ENCODE measurements at regions not wholly inside any gene's neighbourhood (a gene's known extent, or its start where the extent isn't known, plus 50 kb on each side); places are given as distances from the start of the nearest gene placed in this dataset.
A peak's percentile ranks its signal among the peaks of the same experiment; 100 is the strongest.

DNA sequence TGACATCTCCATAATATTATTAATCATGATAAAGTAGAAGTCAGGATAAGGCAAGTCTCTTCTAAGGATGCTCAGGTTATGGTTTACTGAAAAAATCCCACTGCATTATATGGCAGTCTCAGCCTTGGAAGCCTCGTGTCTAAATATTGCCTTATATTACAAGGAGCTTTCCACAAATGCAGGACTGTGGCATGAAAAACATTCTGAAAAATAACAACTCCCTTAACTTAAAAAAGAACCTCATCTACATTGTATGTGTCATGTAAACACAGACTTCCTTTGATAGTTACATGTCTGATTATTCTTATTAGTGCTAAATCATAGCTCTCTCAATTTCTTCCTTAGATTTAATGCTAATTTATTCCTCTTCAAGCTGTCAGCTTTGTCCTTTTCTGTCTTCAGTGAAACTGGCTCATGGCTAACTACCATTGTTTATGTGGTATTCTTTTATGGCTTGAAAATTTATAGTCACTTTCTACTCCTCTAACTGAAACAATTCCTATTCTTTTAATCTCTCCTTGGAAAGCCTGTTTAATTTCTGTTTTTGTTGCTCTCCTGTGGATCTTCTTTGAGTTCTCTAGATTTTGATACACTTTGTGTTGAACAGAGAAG, 156.1 kb downstream of the KIF20B start:
- Histone ChIP-seq H3K9ac (ENCODE audit: low read length) (no peak overlapping the region), H3K4me1 (ENCODE audit: control insufficient read depth, insufficient read depth, low read length) (peaks cover 11% of the 10 kb centered on the region)
- peak; percentile 19 for DNase-seq (ENCODE audit: low read depth)

DNA sequence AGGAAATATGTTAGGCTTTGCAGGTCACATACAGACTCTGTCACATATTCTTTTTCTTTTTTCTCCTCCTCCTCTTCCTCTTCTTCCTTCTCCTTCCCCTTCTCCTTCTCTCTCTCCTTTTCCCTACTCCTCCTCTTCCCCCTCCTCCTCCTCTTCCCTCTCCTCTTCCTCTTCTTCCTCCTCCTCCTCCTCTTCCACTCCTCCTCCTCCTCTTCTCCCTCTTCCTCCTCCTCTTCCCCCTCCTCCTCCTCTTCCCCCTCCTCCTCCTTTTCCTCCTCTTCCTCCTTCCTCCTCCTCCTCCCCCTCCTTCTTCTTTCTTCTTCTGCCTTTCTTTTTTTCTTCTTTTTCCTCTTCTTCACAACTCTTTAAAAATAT, 159.8 kb downstream of the KIF20B start:
- no peaks in the 10 kb centered on the region for H3K36me3 ChIP-seq (ENCODE audit: control insufficient read depth, insufficient read depth, low read length, severe bottlenecking)
- no peak for DNase-seq (ENCODE audit: low read depth)
- H3K9ac ChIP-seq (ENCODE audit: low read length) = no peak overlapping the region
- H3K27me3 ChIP-seq (replicated peaks; ENCODE audit: control insufficient read depth, insufficient read depth, low read length) = no peaks in the 10 kb centered on the region
- peak overlapping the region; percentile 64 for H3K4me3 ChIP-seq (ENCODE audit: low read length)
- peaks cover 11% of the 10 kb centered on the region for H3K4me1 ChIP-seq (ENCODE audit: control insufficient read depth, insufficient read depth, low read length)
- no peaks in the 10 kb centered on the region for H3K9me3 ChIP-seq (ENCODE audit: control insufficient read depth, low read length)

More for the DNA sequence above, 156.1 kb downstream of the KIF20B start:
- Histone ChIP-seq H3K27me3 (replicated peaks; ENCODE audit: control insufficient read depth, insufficient read depth, low read length) (peaks cover 4% of the 10 kb centered on the region), H3K9me3 (ENCODE audit: control insufficient read depth, low read length) (no peaks in the 10 kb centered on the region), H3K36me3 (ENCODE audit: control insufficient read depth, insufficient read depth, low read length, severe bottlenecking) (no peaks in the 10 kb centered on the region), H3K4me3 (ENCODE audit: low read length) (no peak overlapping the region)

DNA sequence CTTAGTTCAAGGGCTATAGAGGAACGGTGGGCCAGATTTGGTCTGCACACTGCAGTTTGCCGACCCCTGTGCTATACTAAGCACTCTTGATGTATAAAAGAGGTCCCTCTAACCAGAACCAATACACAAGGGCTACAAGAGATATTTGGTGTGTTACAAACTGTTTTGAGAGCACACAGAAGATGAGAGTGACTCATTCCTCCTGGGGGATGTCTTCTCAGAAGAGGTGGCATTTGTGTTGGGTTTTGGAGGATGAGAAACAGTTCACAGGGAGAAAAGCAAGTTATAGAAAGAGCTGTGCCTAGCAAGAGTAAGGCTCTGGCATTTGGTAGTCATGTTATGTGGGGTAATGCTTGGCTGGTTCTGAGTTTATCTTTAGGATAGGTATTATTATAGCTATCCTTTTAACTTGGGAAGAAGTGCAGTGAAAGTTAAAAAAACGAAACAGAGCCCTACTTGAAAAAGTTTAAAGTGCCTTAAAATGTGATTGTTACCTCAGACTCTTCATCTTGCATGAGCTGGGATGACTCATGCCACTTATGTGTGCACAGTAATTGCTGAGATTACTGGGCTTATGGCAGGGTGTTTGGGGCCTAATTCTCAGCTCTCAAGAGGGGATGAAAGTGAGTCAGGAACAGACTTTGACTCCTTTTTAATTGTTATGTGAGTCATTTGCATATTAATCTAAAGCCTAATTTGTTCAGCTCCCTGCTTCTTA, 160.4 kb downstream of the KIF20B start:
- no peak overlapping the region for H3K9ac ChIP-seq (ENCODE audit: low read length)
- H3K4me1 ChIP-seq (ENCODE audit: control insufficient read depth, insufficient read depth, low read length) = peaks cover 11% of the 10 kb centered on the region
- no peaks in the 10 kb centered on the region for H3K9me3 ChIP-seq (ENCODE audit: control insufficient read depth, low read length)
- no peaks in the 10 kb centered on the region for H3K36me3 ChIP-seq (ENCODE audit: control insufficient read depth, insufficient read depth, low read length, severe bottlenecking)
- H3K4me3 ChIP-seq (ENCODE audit: low read length) = peak overlapping the region; percentile 12
- peak; percentile 55 for DNase-seq (ENCODE audit: low read depth)
- no peaks in the 10 kb centered on the region for H3K27me3 ChIP-seq (replicated peaks; ENCODE audit: control insufficient read depth, insufficient read depth, low read length)

DNA sequence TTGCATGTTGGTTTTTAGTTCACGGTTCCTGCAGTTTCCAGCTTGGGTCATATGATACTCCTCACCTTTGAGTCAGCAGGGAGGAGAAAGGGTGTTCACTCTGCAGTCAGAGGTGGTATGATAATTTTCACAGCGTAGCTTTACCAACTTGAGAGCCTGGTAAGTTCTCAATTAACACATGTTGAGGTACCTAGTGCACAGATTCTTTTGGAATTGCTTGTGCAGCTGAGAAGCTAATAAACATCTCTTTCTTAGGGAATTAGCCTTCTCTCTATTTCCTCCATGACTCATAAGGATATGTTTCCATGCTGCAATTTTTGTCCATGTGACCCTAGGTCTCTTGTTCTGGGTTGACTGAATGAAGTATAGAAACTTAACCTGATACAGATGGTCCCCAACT, 166.6 kb downstream of the KIF20B start:
- H3K27me3 ChIP-seq (replicated peaks; ENCODE audit: control insufficient read depth, insufficient read depth, low read length) = no peaks in the 10 kb centered on the region
- H3K9me3 ChIP-seq (ENCODE audit: control insufficient read depth, low read length) = no peaks in the 10 kb centered on the region
- no peaks in the 10 kb centered on the region for H3K36me3 ChIP-seq (ENCODE audit: control insufficient read depth, insufficient read depth, low read length, severe bottlenecking)
- no peak overlapping the region for H3K4me3 ChIP-seq (ENCODE audit: low read length)
- DNase-seq (ENCODE audit: low read depth) = peak; percentile 34
- no peak overlapping the region for H3K9ac ChIP-seq (ENCODE audit: low read length)
- H3K4me1 ChIP-seq (ENCODE audit: control insufficient read depth, insufficient read depth, low read length) = peaks cover 6% of the 10 kb centered on the region

DNA sequence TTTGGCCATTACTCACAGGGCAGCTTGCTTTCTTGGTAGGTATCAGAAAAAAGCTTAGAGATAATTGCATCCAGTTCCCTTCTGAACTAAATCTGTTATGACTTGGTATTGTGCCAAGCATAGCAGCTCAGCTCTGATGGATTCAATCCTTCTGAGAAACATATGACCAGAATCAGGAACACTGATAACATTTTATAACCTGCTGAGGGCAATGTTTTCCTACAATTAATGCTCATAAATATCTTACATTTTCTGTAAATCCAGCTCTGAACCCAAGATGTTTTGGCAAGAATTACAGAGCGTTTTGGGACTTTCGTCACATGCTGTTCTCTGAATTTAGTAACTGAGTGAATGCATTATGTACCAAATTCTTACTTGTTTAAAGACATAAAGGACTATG, 167.8 kb downstream of the KIF20B start:
- Histone ChIP-seq H3K36me3 (ENCODE audit: control insufficient read depth, insufficient read depth, low read length, severe bottlenecking) (no peaks in the 10 kb centered on the region), H3K9me3 (ENCODE audit: control insufficient read depth, low read length) (no peaks in the 10 kb centered on the region), H3K27me3 (replicated peaks; ENCODE audit: control insufficient read depth, insufficient read depth, low read length) (no peaks in the 10 kb centered on the region), H3K4me1 (ENCODE audit: control insufficient read depth, insufficient read depth, low read length) (peaks cover 6% of the 10 kb centered on the region), H3K4me3 (ENCODE audit: low read length) (no peak overlapping the region), H3K9ac (ENCODE audit: low read length) (no peak overlapping the region)
- peak; percentile 11 for DNase-seq (ENCODE audit: low read depth)

DNA sequence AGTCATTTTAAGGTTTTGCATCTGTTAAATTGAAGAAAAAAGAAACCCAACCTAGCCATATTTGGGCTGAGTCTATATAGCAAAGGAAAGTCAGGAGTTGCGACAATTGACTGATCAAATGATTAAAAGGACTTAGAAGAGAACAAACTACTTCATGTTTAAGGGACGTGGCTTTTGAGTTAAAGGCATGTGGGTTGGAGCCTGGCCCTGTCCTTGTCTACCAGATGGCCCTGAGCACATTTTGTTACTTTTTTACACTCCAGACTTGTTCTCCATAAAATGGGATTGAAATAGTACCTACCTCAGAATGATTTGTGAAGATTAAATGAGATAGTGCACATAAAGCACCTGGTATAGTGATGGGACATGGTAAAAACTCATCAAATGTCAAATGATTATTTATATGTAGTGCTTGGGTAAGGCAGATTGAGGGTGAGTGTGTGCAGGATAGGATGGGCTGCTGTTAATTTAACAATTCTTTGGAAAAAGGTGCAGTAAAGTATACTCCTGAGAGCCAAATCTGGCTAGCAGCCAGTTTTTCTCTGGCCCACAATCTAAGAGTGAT, 168.3 kb downstream of the KIF20B start:
- no peak for DNase-seq (ENCODE audit: low read depth)
- no peak overlapping the region for H3K4me3 ChIP-seq (ENCODE audit: low read length)
- no peaks in the 10 kb centered on the region for H3K36me3 ChIP-seq (ENCODE audit: control insufficient read depth, insufficient read depth, low read length, severe bottlenecking)
- peaks cover 6% of the 10 kb centered on the region for H3K4me1 ChIP-seq (ENCODE audit: control insufficient read depth, insufficient read depth, low read length)
- H3K27me3 ChIP-seq (replicated peaks; ENCODE audit: control insufficient read depth, insufficient read depth, low read length) = no peaks in the 10 kb centered on the region
- H3K9me3 ChIP-seq (ENCODE audit: control insufficient read depth, low read length) = peaks cover 3% of the 10 kb centered on the region
- no peak overlapping the region for H3K9ac ChIP-seq (ENCODE audit: low read length)

DNA sequence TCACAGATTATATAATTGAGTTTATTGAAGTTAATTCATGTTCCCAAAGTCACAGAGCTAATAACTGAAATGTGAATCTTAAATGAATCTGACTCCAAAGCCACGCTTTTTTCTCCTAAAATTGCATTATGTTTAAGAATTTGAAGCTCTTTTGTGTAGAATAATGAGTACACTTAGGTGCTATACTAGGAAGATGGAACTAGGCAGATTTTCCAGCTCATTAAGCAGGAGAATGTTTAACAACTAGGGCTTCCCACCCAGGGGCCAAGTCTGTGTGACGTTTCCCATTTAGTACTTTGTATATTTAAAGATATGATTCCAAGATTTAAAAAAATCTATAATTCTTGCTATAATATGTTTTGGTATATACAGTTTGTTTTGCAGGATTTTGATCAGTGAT, 169.5 kb downstream of the KIF20B start:
- no peak for DNase-seq (ENCODE audit: low read depth)
- Histone ChIP-seq H3K27me3 (replicated peaks; ENCODE audit: control insufficient read depth, insufficient read depth, low read length) (no peaks in the 10 kb centered on the region), H3K4me1 (ENCODE audit: control insufficient read depth, insufficient read depth, low read length) (peaks cover 6% of the 10 kb centered on the region)

DNA sequence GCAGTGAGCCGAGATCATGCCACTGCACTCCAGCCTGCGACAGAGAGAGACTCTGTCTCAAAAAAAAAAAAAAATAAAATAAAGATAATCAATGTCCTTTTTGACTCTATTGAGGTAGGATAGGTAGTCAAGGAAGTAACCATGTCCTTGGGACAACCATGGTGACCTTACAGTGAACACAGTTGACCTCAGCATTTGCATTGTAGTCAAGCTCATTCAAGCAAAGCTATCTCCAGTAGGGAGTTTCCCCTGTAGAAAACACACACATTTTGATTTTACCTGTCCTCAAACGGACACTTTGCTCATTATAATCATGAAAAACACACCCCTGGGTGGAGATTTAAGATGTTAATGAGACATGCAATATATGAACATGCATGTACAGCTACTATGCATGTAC, 171.7 kb downstream of the KIF20B start:
- no peak overlapping the region for H3K9ac ChIP-seq (ENCODE audit: low read length)
- no peaks in the 10 kb centered on the region for H3K27me3 ChIP-seq (replicated peaks; ENCODE audit: control insufficient read depth, insufficient read depth, low read length)
- peaks cover 11% of the 10 kb centered on the region for H3K9me3 ChIP-seq (ENCODE audit: control insufficient read depth, low read length)
- H3K4me3 ChIP-seq (ENCODE audit: low read length) = no peak overlapping the region
- no peaks in the 10 kb centered on the region for H3K36me3 ChIP-seq (ENCODE audit: control insufficient read depth, insufficient read depth, low read length, severe bottlenecking)
- no peak for DNase-seq (ENCODE audit: low read depth)
- peaks cover 3% of the 10 kb centered on the region for H3K4me1 ChIP-seq (ENCODE audit: control insufficient read depth, insufficient read depth, low read length)

More for the DNA sequence above, 169.5 kb downstream of the KIF20B start:
- peaks cover 11% of the 10 kb centered on the region for H3K9me3 ChIP-seq (ENCODE audit: control insufficient read depth, low read length)
- no peak overlapping the region for H3K9ac ChIP-seq (ENCODE audit: low read length)
- no peaks in the 10 kb centered on the region for H3K36me3 ChIP-seq (ENCODE audit: control insufficient read depth, insufficient read depth, low read length, severe bottlenecking)
- H3K4me3 ChIP-seq (ENCODE audit: low read length) = no peak overlapping the region

DNA sequence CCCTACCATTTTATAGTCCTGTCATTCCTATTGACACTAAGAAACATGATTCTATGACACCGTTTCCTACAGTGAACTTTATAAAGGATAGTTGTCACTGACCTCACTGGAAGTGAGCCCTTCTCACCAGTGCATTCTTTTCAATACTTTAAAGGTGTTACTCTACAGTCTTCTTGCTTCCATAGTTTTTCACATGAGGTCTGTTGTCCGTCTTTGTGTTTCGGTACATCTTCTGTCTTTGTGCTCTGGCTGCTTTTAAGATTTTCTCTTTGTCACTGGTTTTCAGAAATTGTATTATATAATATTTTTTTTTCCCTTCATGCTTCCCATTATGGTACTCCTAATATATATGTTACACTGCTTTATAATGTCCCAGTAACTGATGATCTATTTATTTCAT, 174.2 kb downstream of the KIF20B start:
- DNase-seq (ENCODE audit: low read depth) = no peak
- Histone ChIP-seq H3K9ac (ENCODE audit: low read length) (no peak overlapping the region), H3K9me3 (ENCODE audit: control insufficient read depth, low read length) (peaks cover 19% of the 10 kb centered on the region), H3K4me3 (ENCODE audit: low read length) (no peak overlapping the region), H3K4me1 (ENCODE audit: control insufficient read depth, insufficient read depth, low read length) (no peaks in the 10 kb centered on the region), H3K27me3 (replicated peaks; ENCODE audit: control insufficient read depth, insufficient read depth, low read length) (no peaks in the 10 kb centered on the region), H3K36me3 (ENCODE audit: control insufficient read depth, insufficient read depth, low read length, severe bottlenecking) (no peaks in the 10 kb centered on the region)

DNA sequence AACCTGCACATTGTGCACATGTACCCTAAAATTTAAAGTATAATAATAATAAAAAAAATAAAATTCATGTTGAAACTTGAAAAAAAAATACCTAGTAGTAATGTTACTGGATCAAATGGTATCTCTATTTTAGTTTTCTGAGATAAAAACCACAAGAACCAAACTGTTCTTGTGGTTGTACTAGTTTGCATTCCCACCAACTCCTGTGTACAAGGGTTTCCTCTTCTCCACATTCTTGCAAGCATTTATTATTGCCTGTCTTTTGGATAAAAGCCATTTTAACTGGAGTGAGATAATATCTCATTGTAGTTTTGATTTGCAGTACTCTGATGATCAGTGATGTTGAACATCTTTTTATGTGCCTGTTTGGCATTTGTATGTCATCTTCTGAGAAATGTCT, 177.7 kb downstream of the KIF20B start:
- Histone ChIP-seq H3K9ac (ENCODE audit: low read length) (no peak overlapping the region), H3K4me3 (ENCODE audit: low read length) (no peak overlapping the region), H3K4me1 (ENCODE audit: control insufficient read depth, insufficient read depth, low read length) (no peaks in the 10 kb centered on the region), H3K36me3 (ENCODE audit: control insufficient read depth, insufficient read depth, low read length, severe bottlenecking) (no peaks in the 10 kb centered on the region), H3K27me3 (replicated peaks; ENCODE audit: control insufficient read depth, insufficient read depth, low read length) (peaks cover 4% of the 10 kb centered on the region), H3K9me3 (ENCODE audit: control insufficient read depth, low read length) (peaks cover 31% of the 10 kb centered on the region)
- no peak for DNase-seq (ENCODE audit: low read depth)

DNA sequence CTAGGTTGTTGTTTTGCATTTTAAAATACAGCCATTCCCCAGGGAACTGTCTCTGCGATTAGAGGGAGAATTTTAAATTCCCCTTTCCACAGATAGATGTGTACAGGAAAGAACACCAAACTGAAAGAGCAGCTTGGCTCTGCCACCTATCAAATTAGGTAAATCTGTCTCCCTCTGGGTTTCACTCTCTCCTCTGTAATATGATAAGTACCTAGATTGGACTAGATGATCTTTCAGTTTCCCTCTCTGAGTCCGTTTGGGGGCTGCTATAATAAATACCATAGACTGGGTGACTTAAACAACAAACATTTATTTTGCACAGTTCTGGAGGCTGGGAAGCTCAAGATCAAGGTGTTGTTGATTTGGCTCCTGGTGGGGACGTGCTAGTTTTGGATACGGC, 186.0 kb downstream of the KIF20B start:
- Histone ChIP-seq H3K36me3 (ENCODE audit: control insufficient read depth, insufficient read depth, low read length, severe bottlenecking) (no peaks in the 10 kb centered on the region), H3K9ac (ENCODE audit: low read length) (no peak overlapping the region), H3K27me3 (replicated peaks; ENCODE audit: control insufficient read depth, insufficient read depth, low read length) (peaks cover 4% of the 10 kb centered on the region), H3K9me3 (ENCODE audit: control insufficient read depth, low read length) (no peaks in the 10 kb centered on the region), H3K4me3 (ENCODE audit: low read length) (no peak overlapping the region), H3K4me1 (ENCODE audit: control insufficient read depth, insufficient read depth, low read length) (no peaks in the 10 kb centered on the region)
- DNase-seq (ENCODE audit: low read depth) = no peak
